Skeletal muscle cell (primary cell): ENCODE measurements at regions not wholly inside any gene's neighbourhood (a gene's known extent, or its start where the extent isn't known, plus 50 kb on each side); places are given as distances from the start of the nearest gene placed in this dataset.
"Not testable (repeated sequence)": the region's sequence is repeated elsewhere in the genome, so short reads cannot be mapped to it uniquely, and the experiment has no call there.

ENCODE experiments used
- DNase-seq: peaks from one replicate; pipeline ENCODE4 v3.0.0-alpha.2; 2010; ENCODE audit warnings: low read depth
- H3K4me3 ChIP-seq: 2 replicates; pipeline ENCODE4 v1.5.1; 2011; ENCODE audit warnings: low read depth, mild to moderate bottlenecking, control low read depth, low read length, moderate library complexity

GRCh38 chr12:73158341-73158740 lies 886.2 kb downstream of the TRHDE start:
- no peak overlapping the region for H3K4me3 ChIP-seq
- DNase-seq: no peak

GRCh38 chr12:73159954-73160353 lies 887.8 kb downstream of the TRHDE start:
- no peak for DNase-seq
- H3K4me3 ChIP-seq: no peak overlapping the region

- H3K4me3 ChIP-seq: no peak overlapping the region
- DNase-seq: no peak
Observed at GRCh38 chr12:73161970-73162369, 889.8 kb downstream of the TRHDE start.

- no peak for DNase-seq
- H3K4me3 ChIP-seq: no peak overlapping the region
Observed at GRCh38 chr12:73180734-73181133, 908.6 kb downstream of the TRHDE start.

- no peak overlapping the region for H3K4me3 ChIP-seq
- no peak for DNase-seq
Observed at GRCh38 chr12:73181244-73181643, 909.1 kb downstream of the TRHDE start.

GRCh38 chr12:73185403-73185802 lies 913.2 kb downstream of the TRHDE start:
- DNase-seq: no peak
- H3K4me3 ChIP-seq: no peak overlapping the region

- H3K4me3 ChIP-seq: no peak overlapping the region
Observed at GRCh38 chr12:73186272-73186671, 914.1 kb downstream of the TRHDE start.

GRCh38 chr12:73187765-73188164 lies 915.6 kb downstream of the TRHDE start:
- no peak for DNase-seq
- no peak overlapping the region for H3K4me3 ChIP-seq

More at GRCh38 chr12:73186272-73186671, 914.1 kb downstream of the TRHDE start:
- no peak for DNase-seq

- no peak overlapping the region for H3K4me3 ChIP-seq
- DNase-seq: no peak
Observed at GRCh38 chr12:73210548-73211204, 938.5 kb downstream of the TRHDE start.

- DNase-seq: no peak
- H3K4me3 ChIP-seq: no peak overlapping the region
Observed at GRCh38 chr12:73220951-73221350, 948.8 kb downstream of the TRHDE start.

- no peak for DNase-seq
- no peak overlapping the region for H3K4me3 ChIP-seq
Observed at GRCh38 chr12:73221398-73221797, 949.2 kb downstream of the TRHDE start.

GRCh38 chr12:73221836-73222235 lies 949.7 kb downstream of the TRHDE start:
- DNase-seq: no peak
- H3K4me3 ChIP-seq: no peak overlapping the region

- no peak overlapping the region for H3K4me3 ChIP-seq
- DNase-seq: no peak
Observed at GRCh38 chr12:73225371-73225937, 953.3 kb downstream of the TRHDE start.

- no peak for DNase-seq
- H3K4me3 ChIP-seq: no peak overlapping the region
Observed at GRCh38 chr12:73225941-73226340, 953.8 kb downstream of the TRHDE start.

- DNase-seq: no peak
- H3K4me3 ChIP-seq: no peak overlapping the region
Observed at GRCh38 chr12:73226593-73226992, 954.4 kb downstream of the TRHDE start.

GRCh38 chr12:73228828-73229227 lies 956.7 kb downstream of the TRHDE start:
- not testable (repeated sequence) for DNase-seq, H3K4me3 ChIP-seq

GRCh38 chr12:73235387-73235786 lies 963.2 kb downstream of the TRHDE start:
- no peak overlapping the region for H3K4me3 ChIP-seq
- no peak for DNase-seq

GRCh38 chr12:73240110-73240509 lies 967.9 kb downstream of the TRHDE start:
- DNase-seq: no peak
- no peak overlapping the region for H3K4me3 ChIP-seq

GRCh38 chr12:73262788-73263381 lies 990.7 kb downstream of the TRHDE start:
- H3K4me3 ChIP-seq: no peak overlapping the region
- DNase-seq: no peak

GRCh38 chr12:73266206-73266605 lies 994.0 kb downstream of the TRHDE start:
- no peak overlapping the region for H3K4me3 ChIP-seq
- no peak for DNase-seq

- no peak for DNase-seq
- no peak overlapping the region for H3K4me3 ChIP-seq
Observed at GRCh38 chr12:73274976-73275375, 1002.8 kb downstream of the TRHDE start.
